Epithelial cell of esophagus (primary cell): ENCODE measurements at regions not wholly inside any gene's neighbourhood (a gene's known extent, or its start where the extent isn't known, plus 50 kb on each side); places are given as distances from the start of the nearest gene placed in this dataset.

Experiments
- DNase-seq: peaks from one replicate; pipeline ENCODE4 v3.0.0; 2010; ENCODE audit warnings: low read depth
- H3K4me3 ChIP-seq: 2 replicates; pipeline ENCODE4 v1.5.1; 2011; ENCODE audit warnings: mild to moderate bottlenecking, low read length, control low read depth
- CTCF ChIP-seq: IDR thresholded peaks from 2 replicates; pipeline ENCODE4 v1.5.1; 2011; ENCODE audit warnings: low read depth, mild to moderate bottlenecking, low read length, control low read depth, inconsistent platforms; ENCODE audit not compliant: insufficient read depth; ENCODE audit errors: missing control alignments

GRCh38 chr4:126737899-126738526 is 894.7 kb upstream of the INTU start:
- DNase-seq = no peak
- no peak overlapping the region for H3K4me3 ChIP-seq
- TF ChIP-seq CTCF = no peak

- no peak overlapping the region for H3K4me3 ChIP-seq
- no peak for TF ChIP-seq CTCF
These were observed 894.2 kb upstream of the INTU start for GRCh38 chr4:126738527-126738923.

GRCh38 chr4:126738926-126739325 is 893.8 kb upstream of the INTU start:
- peak; percentile 62 for DNase-seq
- no peak overlapping the region for H3K4me3 ChIP-seq
- TF ChIP-seq CTCF = no peak

More at GRCh38 chr4:126738527-126738923, 894.2 kb upstream of the INTU start:
- DNase-seq = peak; percentile 6

- no peak overlapping the region for H3K4me3 ChIP-seq
- DNase-seq = no peak
- TF ChIP-seq CTCF = no peak
These were observed 892.1 kb upstream of the INTU start for GRCh38 chr4:126740687-126741086.

GRCh38 chr4:126742048-126742447 is 890.7 kb upstream of the INTU start:
- TF ChIP-seq CTCF = no peak
- H3K4me3 ChIP-seq = no peak overlapping the region
- no peak for DNase-seq

GRCh38 chr4:126742885-126743284 is 889.9 kb upstream of the INTU start:
- no peak overlapping the region for H3K4me3 ChIP-seq
- no peak for DNase-seq

More at GRCh38 chr4:126742885-126743284, 889.9 kb upstream of the INTU start:
- TF ChIP-seq CTCF = no peak
